Loucy (cell line): ENCODE measurements at regions not wholly inside any gene's neighbourhood (a gene's known extent, or its start where the extent isn't known, plus 50 kb on each side); places are given as distances from the start of the nearest gene placed in this dataset.

Source experiments
- H2AFZ ChIP-seq: fragments of 200-600 bp; sonication (generic); 2 replicates; pipeline ENCODE4 v1.6.0; 2016; ENCODE audit warnings: antibody characterized with exemption, mild to moderate bottlenecking, low read length, moderate library complexity
- H3F3A ChIP-seq: fragments of 200-600 bp; 2 replicates; pipeline ENCODE4 v1.6.0; 2016; ENCODE audit warnings: antibody characterized with exemption, low read depth, mild to moderate bottlenecking
- H3K27me3 ChIP-seq: fragments of 200-600 bp; sonication (generic); 2 replicates; pipeline ENCODE4 v1.6.1; 2014; ENCODE audit warnings: low read length, mild to moderate bottlenecking; ENCODE audit not compliant: insufficient read depth, poor library complexity, severe bottlenecking
- H3K36me3 ChIP-seq: fragments of 200-600 bp; sonication (generic); 2 replicates; pipeline ENCODE4 v1.6.1; 2016; ENCODE audit warnings: low read length; ENCODE audit not compliant: insufficient read depth
- H3K4me1 ChIP-seq: fragments of 200-600 bp; sonication (generic); 2 replicates; pipeline ENCODE4 v1.5.1; 2014; ENCODE audit warnings: low read length, mild to moderate bottlenecking; ENCODE audit not compliant: insufficient read depth, poor library complexity, severe bottlenecking
- H3K4me2 ChIP-seq: fragments of 200-600 bp; sonication (generic); 2 replicates; pipeline ENCODE4 v1.6.0; 2014; ENCODE audit warnings: antibody characterized with exemption, low read length, low read depth, mild to moderate bottlenecking; ENCODE audit not compliant: poor library complexity, severe bottlenecking
- H3K4me3 ChIP-seq: fragments of 200-600 bp; sonication (generic); 2 replicates; pipeline ENCODE4 v1.5.1; 2014; ENCODE audit warnings: low read length, mild to moderate bottlenecking, mixed read lengths; ENCODE audit not compliant: poor library complexity, severe bottlenecking
- H3K79me2 ChIP-seq: fragments of 200-600 bp; sonication (generic); 2 replicates; pipeline ENCODE4 v1.6.1; 2014; ENCODE audit warnings: low read length; ENCODE audit not compliant: insufficient read depth
- H3K9ac ChIP-seq: fragments of 200-600 bp; sonication (generic); 2 replicates; pipeline ENCODE4 v1.6.0; 2014; ENCODE audit warnings: mild to moderate bottlenecking, low read depth, low read length, moderate library complexity; ENCODE audit not compliant: poor library complexity, severe bottlenecking
- H3K9me2 ChIP-seq: fragments of 200-600 bp; sonication (generic); replicated peaks from 2 replicates; pipeline ENCODE4 v1.6.1; 2016; ENCODE audit warnings: low read depth, low read length, mixed read lengths
- H3K9me3 ChIP-seq: fragments of 200-600 bp; sonication (generic); 2 replicates; pipeline ENCODE4 v1.6.1; 2014; ENCODE audit warnings: mild to moderate bottlenecking, antibody characterized with exemption, low read length, low read depth; ENCODE audit not compliant: insufficient read depth
- H4K20me1 ChIP-seq: fragments of 200-600 bp; sonication (generic); 2 replicates; pipeline ENCODE4 v1.6.0; 2014; ENCODE audit warnings: antibody characterized with exemption, low read length, mild to moderate bottlenecking; ENCODE audit not compliant: insufficient read depth, poor library complexity, severe bottlenecking
- EZH2phosphoT487 ChIP-seq: fragments of 200-600 bp; IDR thresholded peaks from 2 replicates; pipeline ENCODE4 v1.6.1; 2018; ENCODE audit warnings: antibody characterized with exemption, mild to moderate bottlenecking, moderate library complexity, borderline replicate concordance
- TF ChIP-seq, protein P1 (sequence below): fragments of 200-600 bp; sonication (generic); conservative IDR thresholded peaks from 2 replicates; pipeline ENCODE4 v1.5.1; 2014; ENCODE audit warnings: mild to moderate bottlenecking, antibody characterized with exemption, low read length

DNA sequence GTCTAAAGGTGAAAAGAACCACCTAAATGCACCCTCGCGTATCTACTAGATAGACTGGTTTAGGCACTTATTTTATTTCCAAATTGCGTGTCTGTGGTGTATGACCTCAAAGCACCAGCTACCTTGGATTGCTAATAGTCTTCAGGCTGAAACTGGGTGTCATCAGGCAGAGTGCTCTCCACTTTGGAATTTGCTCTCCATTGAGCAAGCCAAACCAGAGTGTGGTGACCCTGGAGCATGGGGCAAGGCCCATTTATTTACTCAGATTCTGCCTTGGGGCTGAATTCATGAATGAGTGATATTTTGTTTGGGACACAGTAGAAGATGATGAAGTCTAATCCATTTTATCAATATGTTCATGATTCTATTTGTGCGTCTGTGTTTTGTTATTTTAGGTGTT is 812.8 kb upstream of the SLC35B3 start:
- H3K79me2 ChIP-seq, result no peaks in the 10 kb centered on the region
- no peak overlapping the region for H2AFZ ChIP-seq
- no peaks in the 10 kb centered on the region for H3K36me3 ChIP-seq
- H3F3A ChIP-seq, result no peaks in the 10 kb centered on the region
- H3K4me3 ChIP-seq, result no peak overlapping the region
- TF ChIP-seq, protein P1, sequence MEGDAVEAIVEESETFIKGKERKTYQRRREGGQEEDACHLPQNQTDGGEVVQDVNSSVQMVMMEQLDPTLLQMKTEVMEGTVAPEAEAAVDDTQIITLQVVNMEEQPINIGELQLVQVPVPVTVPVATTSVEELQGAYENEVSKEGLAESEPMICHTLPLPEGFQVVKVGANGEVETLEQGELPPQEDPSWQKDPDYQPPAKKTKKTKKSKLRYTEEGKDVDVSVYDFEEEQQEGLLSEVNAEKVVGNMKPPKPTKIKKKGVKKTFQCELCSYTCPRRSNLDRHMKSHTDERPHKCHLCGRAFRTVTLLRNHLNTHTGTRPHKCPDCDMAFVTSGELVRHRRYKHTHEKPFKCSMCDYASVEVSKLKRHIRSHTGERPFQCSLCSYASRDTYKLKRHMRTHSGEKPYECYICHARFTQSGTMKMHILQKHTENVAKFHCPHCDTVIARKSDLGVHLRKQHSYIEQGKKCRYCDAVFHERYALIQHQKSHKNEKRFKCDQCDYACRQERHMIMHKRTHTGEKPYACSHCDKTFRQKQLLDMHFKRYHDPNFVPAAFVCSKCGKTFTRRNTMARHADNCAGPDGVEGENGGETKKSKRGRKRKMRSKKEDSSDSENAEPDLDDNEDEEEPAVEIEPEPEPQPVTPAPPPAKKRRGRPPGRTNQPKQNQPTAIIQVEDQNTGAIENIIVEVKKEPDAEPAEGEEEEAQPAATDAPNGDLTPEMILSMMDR, result no peak
- TF ChIP-seq EZH2phosphoT487, result no peak
- H4K20me1 ChIP-seq, result no peaks in the 10 kb centered on the region
- no peaks in the 10 kb centered on the region for H3K4me1 ChIP-seq
- H3K4me2 ChIP-seq, result no peak overlapping the region
- H3K27me3 ChIP-seq, result no peaks in the 10 kb centered on the region
- no peak overlapping the region for H3K9ac ChIP-seq
- H3K9me2 ChIP-seq, result no peaks in the 10 kb centered on the region
- H3K9me3 ChIP-seq, result no peaks in the 10 kb centered on the region

DNA sequence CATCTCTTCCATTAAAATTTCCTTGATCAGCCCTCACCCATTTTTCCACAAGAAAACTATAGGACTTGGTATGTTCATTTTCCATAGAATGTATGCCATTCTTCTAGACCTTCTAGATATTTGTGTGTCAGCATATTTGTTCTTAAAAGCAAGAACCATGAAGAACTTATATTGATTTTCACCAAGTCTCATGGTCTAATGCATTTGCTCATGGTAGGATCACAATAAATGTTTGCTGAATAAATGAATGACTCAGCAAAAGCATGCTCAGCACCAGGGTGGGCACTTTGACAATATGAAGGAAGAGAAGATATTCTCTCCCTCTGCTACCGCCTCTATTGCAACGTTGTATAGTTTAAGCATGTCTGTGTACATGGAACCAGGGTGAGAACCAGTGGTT is 805.5 kb upstream of the SLC35B3 start:
- no peaks in the 10 kb centered on the region for H3K9me2 ChIP-seq
- no peak overlapping the region for H3K4me3 ChIP-seq
- no peak for TF ChIP-seq EZH2phosphoT487
- TF ChIP-seq, protein P1, result no peak
- H3K36me3 ChIP-seq, result no peaks in the 10 kb centered on the region
- H3K4me1 ChIP-seq, result no peaks in the 10 kb centered on the region
- no peak overlapping the region for H3K4me2 ChIP-seq
- no peak overlapping the region for H3K9ac ChIP-seq
- H2AFZ ChIP-seq, result no peak overlapping the region
- no peaks in the 10 kb centered on the region for H3K79me2 ChIP-seq
- H3K9me3 ChIP-seq, result no peaks in the 10 kb centered on the region
- H3K27me3 ChIP-seq, result no peaks in the 10 kb centered on the region
- H3F3A ChIP-seq, result no peaks in the 10 kb centered on the region
- H4K20me1 ChIP-seq, result no peaks in the 10 kb centered on the region

DNA sequence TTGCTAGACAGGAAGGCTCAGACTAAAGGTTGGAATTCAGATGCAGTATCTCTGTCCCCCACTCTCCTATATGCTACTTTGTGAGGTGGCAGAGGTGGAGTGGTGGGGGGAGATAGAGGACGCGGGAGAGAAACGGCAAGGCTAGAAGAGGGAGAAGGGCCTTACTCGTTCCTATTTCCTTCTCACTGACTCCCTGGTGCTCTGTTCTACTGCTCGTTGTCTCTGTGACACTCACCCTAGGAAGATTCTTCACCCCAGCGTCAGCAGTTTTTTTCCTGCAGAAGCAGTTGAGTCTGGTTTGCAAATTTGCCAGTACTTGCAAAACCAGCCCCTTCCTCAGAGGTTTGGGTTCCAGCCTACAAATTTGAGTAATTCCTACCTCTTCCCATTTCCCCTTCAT is 801.1 kb upstream of the SLC35B3 start:
- Histone ChIP-seq H3K4me2 (no peak overlapping the region), H3K9me2 (no peaks in the 10 kb centered on the region), H2AFZ (no peak overlapping the region), H3K36me3 (no peaks in the 10 kb centered on the region), H3K27me3 (no peaks in the 10 kb centered on the region), H3K9me3 (no peaks in the 10 kb centered on the region), H3K79me2 (no peaks in the 10 kb centered on the region), H3K4me3 (no peak overlapping the region), H4K20me1 (no peaks in the 10 kb centered on the region), H3F3A (no peaks in the 10 kb centered on the region), H3K4me1 (no peaks in the 10 kb centered on the region), H3K9ac (no peak overlapping the region)
- TF ChIP-seq, protein P1, result no peak
- no peak for TF ChIP-seq EZH2phosphoT487
